HEK293T (cell line): ENCODE measurements at regions not wholly inside any gene's neighbourhood (a gene's known extent, or its start where the extent isn't known, plus 50 kb on each side); places are given as distances from the start of the nearest gene placed in this dataset.

Experiments used
- CTCF ChIA-PET: fragments of 350-600 bp; formaldehyde crosslinking; extraction: SDS; loops from one replicate; lab custom pipeline; 2021; ENCODE audit warnings: antibody characterized with exemption, inconsistent platforms; lab: Yijun Ruan, JAX
- POLR2A ChIA-PET: fragments of 350-600 bp; formaldehyde crosslinking; extraction: SDS; loops from one replicate; lab custom pipeline; 2020; ENCODE audit warnings: antibody characterized with exemption, inconsistent platforms; lab: Yijun Ruan, JAX
- DNase-seq: peaks from one replicate; pipeline ENCODE4 v3.0.0; 2012; ENCODE audit warnings: mixed read lengths; ENCODE audit errors: extremely low spot score
- ARNT ChIP-seq: fragments of 450-650 bp; IDR thresholded peaks from 2 replicates; pipeline ENCODE4 v1.6.1; 2017; ENCODE audit warnings: mild to moderate bottlenecking
- BHLHE40 ChIP-seq: fragments of 450-650 bp; IDR thresholded peaks from 2 replicates; pipeline ENCODE4 v1.6.1; 2016; ENCODE audit warnings: mild to moderate bottlenecking, moderate library complexity, borderline replicate concordance
- CTBP1 ChIP-seq: fragments of 450-650 bp; IDR thresholded peaks from 2 replicates; pipeline ENCODE4 v1.6.1; 2016; ENCODE audit warnings: borderline replicate concordance
- ELF4 ChIP-seq: fragments of 450-650 bp; IDR thresholded peaks from 2 replicates; pipeline ENCODE4 v1.6.1; 2017; ENCODE audit warnings: antibody characterized with exemption
- FOXA1 ChIP-seq: fragments of 450-650 bp; IDR thresholded peaks from 2 replicates; pipeline ENCODE4 v1.6.1; 2016; ENCODE audit warnings: mild to moderate bottlenecking
- FOXK2 ChIP-seq: fragments of 450-650 bp; IDR thresholded peaks from 2 replicates; pipeline ENCODE4 v1.6.1; 2016; ENCODE audit warnings: mild to moderate bottlenecking
- FOXM1 ChIP-seq: fragments of 450-650 bp; IDR thresholded peaks from 2 replicates; pipeline ENCODE4 v1.6.1; 2017; ENCODE audit warnings: mild to moderate bottlenecking, borderline replicate concordance
- HDGF ChIP-seq: fragments of 450-650 bp; IDR thresholded peaks from 2 replicates; pipeline ENCODE4 v1.6.1; 2017; ENCODE audit warnings: antibody characterized with exemption, borderline replicate concordance
- L3MBTL2 ChIP-seq: fragments of 450-650 bp; conservative IDR thresholded peaks from 2 replicates; pipeline ENCODE4 v1.6.1; 2016; ENCODE audit warnings: mild to moderate bottlenecking
- LEF1 ChIP-seq: fragments of 450-650 bp; IDR thresholded peaks from 2 replicates; pipeline ENCODE4 v1.6.1; 2017; ENCODE audit warnings: mild to moderate bottlenecking, borderline replicate concordance
- NFRKB ChIP-seq: fragments of 450-650 bp; IDR thresholded peaks from 2 replicates; pipeline ENCODE4 v1.6.1; 2016; ENCODE audit warnings: mild to moderate bottlenecking, moderate library complexity
- SP1 ChIP-seq: fragments of 450-650 bp; IDR thresholded peaks from 2 replicates; pipeline ENCODE4 v1.6.1; 2017
- SUZ12 ChIP-seq: fragments of 450-650 bp; IDR thresholded peaks from 2 replicates; pipeline ENCODE4 v1.6.1; 2016; ENCODE audit warnings: mild to moderate bottlenecking
- TARDBP ChIP-seq: fragments of 450-650 bp; IDR thresholded peaks from 2 replicates; pipeline ENCODE4 v1.6.1; 2016
- ZNF384 ChIP-seq: fragments of 450-650 bp; IDR thresholded peaks from 2 replicates; pipeline ENCODE4 v1.6.1; 2016
- TF ChIP-seq, protein P1 (sequence below): fragments of 450-650 bp; IDR thresholded peaks from 2 replicates; pipeline ENCODE4 v1.6.1; 2016

DNA sequence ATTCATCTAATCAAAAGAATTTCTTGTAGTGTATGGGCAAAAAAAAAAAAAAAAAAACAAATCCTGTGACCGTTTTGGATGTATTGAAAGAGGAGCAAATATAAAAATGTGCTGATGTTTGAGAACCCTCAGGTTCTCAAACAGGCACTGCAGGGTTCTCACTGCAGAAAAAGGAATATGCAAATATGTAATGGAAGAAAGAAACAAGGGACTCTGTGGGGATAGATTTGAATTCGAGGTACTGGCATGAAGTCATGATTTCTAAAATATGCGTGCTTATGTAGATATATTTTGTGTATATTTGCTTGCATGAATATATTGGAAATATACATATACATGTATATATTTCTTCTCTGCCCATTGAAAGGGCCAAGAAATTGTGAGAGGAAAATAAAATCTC is 365.0 kb upstream of the RUNX1 start:
- no peak for DNase-seq
- CTCF ChIA-PET, result no interaction called here
- POLR2A ChIA-PET, result no interaction called here
- TF ChIP-seq FOXK2, result no peak
- TF ChIP-seq SUZ12, result no peak
- no peak for TF ChIP-seq ZNF384
- no peak for TF ChIP-seq HDGF
- TF ChIP-seq SP1, result no peak
- no peak for TF ChIP-seq L3MBTL2
- TF ChIP-seq FOXA1, result no peak
- TF ChIP-seq LEF1, result no peak
- no peak for TF ChIP-seq BHLHE40
- no peak for TF ChIP-seq FOXM1
- TF ChIP-seq CTBP1, result no peak
- no peak for TF ChIP-seq ARNT
- no peak for TF ChIP-seq ELF4
- TF ChIP-seq, protein P1, sequence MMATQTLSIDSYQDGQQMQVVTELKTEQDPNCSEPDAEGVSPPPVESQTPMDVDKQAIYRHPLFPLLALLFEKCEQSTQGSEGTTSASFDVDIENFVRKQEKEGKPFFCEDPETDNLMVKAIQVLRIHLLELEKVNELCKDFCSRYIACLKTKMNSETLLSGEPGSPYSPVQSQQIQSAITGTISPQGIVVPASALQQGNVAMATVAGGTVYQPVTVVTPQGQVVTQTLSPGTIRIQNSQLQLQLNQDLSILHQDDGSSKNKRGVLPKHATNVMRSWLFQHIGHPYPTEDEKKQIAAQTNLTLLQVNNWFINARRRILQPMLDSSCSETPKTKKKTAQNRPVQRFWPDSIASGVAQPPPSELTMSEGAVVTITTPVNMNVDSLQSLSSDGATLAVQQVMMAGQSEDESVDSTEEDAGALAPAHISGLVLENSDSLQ, result no peak
- TF ChIP-seq TARDBP, result no peak
- no peak for TF ChIP-seq NFRKB

DNA sequence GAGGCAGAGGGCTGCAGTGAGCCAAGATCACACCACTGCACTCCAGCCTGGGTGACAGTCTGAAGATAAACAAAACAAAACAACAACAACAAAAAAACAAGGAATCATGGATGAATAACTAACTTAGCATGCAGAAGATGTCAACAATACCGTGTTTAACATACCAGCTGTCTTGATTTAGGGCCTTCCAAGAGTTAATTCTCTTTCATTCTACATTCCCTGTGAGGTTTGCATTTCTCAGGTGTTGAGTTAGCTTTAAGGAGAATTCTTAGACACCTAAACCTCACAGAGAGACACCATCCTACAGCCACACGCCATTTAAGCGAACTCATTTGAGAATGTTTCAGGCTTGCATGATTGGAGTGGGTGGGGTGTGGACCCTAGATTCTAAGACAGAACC is 363.1 kb upstream of the RUNX1 start:
- no peak for TF ChIP-seq SUZ12
- DNase-seq, result no peak
- POLR2A ChIA-PET, result no interaction called here
- CTCF ChIA-PET, result no interaction called here

DNA sequence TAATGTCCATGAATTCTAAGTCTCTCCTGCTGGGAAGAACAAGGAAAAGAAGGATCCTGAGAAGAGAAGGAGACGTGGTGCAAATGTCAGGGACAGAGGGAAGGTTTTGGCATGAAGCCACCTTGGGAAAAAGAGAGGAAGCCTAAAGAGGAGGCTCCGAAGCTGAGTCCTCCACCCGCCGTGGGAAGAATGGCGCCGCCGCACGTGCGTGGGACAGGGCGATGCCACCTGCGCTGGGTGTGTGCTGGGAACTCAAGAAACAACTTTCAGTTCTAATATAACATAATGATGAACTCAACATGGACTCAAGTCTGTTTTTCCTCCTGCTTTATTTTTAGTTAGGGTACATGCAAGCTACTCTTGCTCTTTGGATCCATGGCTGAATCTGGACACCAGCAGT is 362.3 kb upstream of the RUNX1 start:
- ChIA-PET POLR2A (no interaction called here), CTCF (no interaction called here)
- TF ChIP-seq ELF4 (no peak), FOXK2 (no peak), SP1 (no peak), LEF1 (no peak), NFRKB (no peak), SUZ12 (no peak), CTBP1 (no peak), ZNF384 (no peak)
- DNase-seq, result no peak

DNA sequence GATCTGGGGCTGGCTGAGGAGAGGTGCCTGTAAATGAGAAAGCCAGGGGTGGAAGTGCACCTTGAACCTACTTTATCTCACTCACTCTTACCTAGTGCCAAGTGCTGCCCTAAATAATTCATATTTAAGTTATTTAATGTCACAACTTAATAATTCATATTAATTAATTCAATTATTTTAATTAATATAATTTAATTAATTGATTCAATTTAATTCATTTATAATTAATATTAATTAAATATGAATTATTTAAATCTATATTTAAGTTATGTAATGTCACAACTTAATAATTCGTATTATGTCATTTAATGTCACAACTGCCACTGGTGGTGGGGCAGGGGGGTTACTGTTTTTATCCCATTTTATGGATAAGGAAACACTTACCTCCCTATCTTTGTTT is 361.6 kb upstream of the RUNX1 start:
- TF ChIP-seq TARDBP (no peak), SP1 (no peak), ELF4 (no peak), ZNF384 (no peak), CTBP1 (no peak), FOXA1 (no peak)
- no peak for DNase-seq
- POLR2A ChIA-PET, result no interaction called here
- CTCF ChIA-PET, result no interaction called here

DNA sequence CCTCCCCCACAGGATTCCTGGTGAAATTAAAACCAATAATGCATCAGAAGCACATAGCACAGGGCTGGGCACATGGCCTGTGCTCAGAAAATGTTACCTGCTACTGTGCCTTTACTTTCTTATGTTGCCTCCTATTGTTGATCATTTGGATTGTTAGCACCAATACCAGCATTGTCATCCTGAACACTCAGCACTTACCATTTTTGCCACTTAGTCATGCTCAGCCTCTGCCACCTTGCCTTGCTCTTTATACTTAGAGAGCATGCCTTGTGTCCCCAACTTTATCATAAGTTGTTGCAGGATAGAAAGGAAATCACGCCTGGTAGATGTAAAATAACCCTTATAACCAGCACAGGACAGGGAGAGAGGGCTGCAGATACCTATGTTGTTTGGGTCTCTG is 361.0 kb upstream of the RUNX1 start:
- no peak for TF ChIP-seq ELF4
- no peak for TF ChIP-seq LEF1
- TF ChIP-seq FOXA1, result no peak
- TF ChIP-seq FOXK2, result no peak
- no peak for TF ChIP-seq HDGF
- no peak for TF ChIP-seq FOXM1
- no peak for TF ChIP-seq SP1
- no peak for TF ChIP-seq SUZ12
- TF ChIP-seq TARDBP, result no peak
- TF ChIP-seq ZNF384, result no peak
- TF ChIP-seq BHLHE40, result no peak
- TF ChIP-seq ARNT, result no peak
- TF ChIP-seq NFRKB, result no peak
- POLR2A ChIA-PET, result no interaction called here
- CTCF ChIA-PET, result no interaction called here
- no peak for DNase-seq

DNA sequence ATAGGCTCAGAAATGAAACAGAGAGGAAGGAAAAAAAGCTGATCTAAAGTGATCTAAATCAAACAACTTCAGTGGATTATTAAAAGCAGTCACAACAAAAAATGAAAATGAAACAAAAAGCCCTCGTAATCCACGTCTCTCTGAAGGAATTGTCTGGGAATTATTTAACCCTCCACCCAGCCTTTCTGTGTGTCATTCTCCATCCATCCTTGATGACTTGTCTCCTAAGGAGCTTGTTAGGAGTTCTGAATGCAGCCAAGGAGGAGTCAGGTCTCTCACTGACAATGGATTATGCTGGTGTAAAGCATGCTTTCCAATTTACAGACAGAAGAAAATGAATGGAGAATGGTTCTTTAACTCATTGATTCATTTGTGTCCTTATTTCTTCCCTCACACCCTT is 359.3 kb upstream of the RUNX1 start:
- no peak for DNase-seq
- TF ChIP-seq ZNF384, result no peak
- TF ChIP-seq L3MBTL2, result no peak
- TF ChIP-seq HDGF, result no peak
- no peak for TF ChIP-seq TARDBP
- TF ChIP-seq SUZ12, result no peak
- TF ChIP-seq FOXK2, result no peak
- TF ChIP-seq LEF1, result no peak
- TF ChIP-seq FOXA1, result no peak
- TF ChIP-seq, protein P1, result no peak
- TF ChIP-seq ELF4, result no peak
- no peak for TF ChIP-seq NFRKB
- no peak for TF ChIP-seq CTBP1
- ChIA-PET CTCF (no interaction called here), POLR2A (no interaction called here)

DNA sequence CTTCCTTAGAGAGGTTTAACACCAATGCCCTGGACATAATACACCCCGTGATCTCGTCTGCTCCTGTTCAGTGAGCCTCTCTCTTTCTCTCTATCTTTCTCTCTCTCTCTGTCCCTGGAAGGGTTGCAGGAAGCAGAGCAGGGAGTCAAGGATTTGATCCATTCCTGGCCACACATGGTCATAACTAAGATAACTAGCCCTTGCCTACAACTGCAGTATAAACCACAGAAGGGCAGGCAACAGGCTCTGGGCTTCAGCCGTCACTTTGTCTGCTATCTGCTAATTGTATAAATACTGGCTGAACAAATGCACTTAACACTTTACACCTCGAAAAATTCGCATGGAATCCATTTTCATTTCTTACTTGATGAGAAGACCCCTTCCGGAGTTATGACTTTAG is 357.5 kb upstream of the RUNX1 start:
- no peak for DNase-seq
- POLR2A ChIA-PET, result no interaction called here
- TF ChIP-seq L3MBTL2 (no peak), FOXK2 (no peak), SP1 (no peak), FOXM1 (no peak), TARDBP (no peak), ELF4 (no peak), SUZ12 (no peak), CTBP1 (no peak), ARNT (no peak), HDGF (no peak)
- CTCF ChIA-PET, result no interaction called here
